ENCODE measurements at regions not wholly inside any gene's neighbourhood (a gene's known extent, or its start where the extent isn't known, plus 50 kb on each side); places are given as distances from the start of the nearest gene placed in this dataset.

DNA sequence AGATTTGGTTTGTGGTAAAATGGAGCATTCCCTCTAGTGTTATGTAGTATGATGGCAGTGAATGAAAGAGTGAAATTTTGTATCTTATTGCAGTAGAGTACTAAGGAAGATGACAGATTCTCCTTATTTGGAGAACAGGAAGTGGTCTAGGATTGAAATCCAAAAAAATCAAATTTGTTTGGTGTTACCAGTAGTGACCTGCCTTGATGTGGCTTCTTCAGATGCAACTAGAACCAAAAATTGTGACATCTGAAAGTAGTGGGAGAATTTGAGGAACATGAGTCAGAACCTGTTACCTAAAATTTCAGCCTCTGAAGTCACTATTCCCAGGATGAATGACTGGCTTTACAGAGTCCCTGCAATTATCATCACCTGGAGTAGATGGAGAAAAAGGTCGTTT lies 165.9 kb downstream of the KLF5 start:
- no peak for DNase-seq

DNA sequence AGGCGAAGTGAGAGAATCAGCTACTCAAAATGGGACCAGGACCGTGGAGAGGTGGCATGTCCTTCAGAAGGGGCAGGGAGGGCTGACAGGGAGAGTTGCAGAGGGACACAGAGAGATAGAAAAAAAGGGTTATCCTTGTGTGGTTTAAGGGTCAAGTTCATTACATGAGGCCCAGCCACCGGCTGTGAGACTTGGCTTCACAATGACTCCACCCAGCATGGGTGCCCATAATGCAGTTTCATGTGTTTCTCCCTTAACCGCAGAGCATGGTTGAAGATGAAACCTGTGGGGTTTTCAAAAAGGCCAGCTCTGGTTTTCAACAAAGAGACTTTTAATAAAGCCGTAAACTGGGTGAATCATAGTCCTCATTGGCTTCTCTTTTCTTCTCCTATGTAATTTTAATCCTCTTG lies 164.6 kb downstream of the KLF5 start:
- DNase-seq: no peak

DNA sequence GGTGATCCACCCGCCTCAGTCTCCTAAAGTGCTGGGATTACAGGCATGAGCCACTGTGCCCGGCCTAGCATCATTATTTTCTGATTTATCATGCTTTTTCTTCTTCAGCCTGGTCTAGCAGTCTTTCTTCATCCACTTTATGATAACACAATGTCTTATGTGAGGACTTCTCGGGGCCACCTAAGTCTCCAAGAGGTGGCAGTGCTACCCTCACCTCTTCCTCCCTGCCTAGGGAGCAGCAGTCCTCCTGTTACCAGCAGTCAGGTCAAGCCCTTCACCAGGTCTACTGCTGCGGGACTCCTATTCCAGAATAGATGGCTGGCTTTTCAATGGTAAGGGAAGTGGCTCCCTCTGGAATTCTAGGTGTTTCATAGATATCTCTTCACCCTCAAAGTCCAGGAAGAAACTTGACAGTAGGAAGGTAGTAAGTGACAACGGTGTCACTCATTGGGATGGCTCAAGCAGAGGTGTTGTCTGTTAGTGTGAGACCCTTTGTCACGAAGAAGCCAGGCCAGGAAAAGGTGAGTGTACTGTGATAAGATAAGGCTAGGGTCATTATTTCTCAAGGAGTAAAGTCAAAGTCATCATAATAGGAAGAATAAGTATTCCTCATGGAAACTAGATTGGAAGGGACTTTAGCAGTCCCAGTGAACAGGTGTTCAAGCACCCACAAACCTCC lies 164.0 kb downstream of the KLF5 start:
- no peak for DNase-seq

DNA sequence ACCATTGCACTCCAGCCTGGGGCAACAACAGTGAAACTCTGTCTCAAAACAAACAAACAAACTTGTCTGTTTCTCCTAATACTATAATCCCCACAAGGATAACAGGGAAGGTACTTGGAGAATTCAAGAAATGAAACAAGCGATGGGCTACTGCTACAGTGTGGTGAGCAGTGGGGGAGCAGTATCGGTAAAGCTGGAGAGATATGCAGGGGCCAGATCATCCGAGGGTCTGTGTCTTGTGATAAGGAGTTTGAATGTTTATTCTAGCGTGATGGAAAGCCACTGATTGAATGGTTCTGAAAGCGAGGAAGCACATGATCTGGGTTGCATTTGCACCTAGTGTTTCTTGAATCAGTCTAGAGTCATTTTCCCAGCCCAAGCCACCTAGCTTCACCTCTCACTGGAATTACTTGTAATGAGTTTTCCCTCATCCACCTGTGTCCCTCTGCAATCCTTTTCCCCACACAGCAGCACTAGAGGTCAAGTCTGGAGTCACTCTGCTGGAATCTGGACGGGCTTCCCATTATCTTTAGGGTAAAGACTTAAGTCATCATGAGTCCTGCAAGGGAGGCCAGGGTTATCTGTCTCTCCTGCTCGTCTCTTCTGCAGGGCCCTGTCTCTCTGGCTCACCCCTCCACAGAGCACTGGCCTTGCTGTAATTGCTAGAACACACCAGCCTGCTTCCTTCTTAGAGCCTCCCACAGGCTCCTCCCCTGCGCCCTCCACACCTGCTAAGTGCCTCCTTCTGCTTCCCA lies 162.3 kb downstream of the KLF5 start:
- no peak for DNase-seq

DNA sequence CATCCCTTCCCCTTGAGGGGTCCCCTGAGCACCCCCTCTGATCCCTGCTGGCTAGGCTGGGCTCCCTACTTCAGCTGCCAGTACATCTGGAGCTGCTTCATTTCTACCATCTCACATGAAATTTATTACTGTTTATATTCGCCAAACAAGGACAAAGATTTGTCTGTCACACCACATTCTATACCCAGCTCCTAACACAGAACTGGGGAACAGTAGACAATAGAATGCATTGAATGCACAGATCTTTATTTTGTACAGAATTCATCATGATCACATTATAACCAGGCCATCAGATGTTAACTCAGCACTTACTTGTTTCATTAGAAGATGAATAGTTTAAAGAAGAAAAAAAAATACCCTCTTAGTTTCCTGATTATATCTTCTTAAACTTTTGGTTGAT lies 159.4 kb downstream of the KLF5 start:
- no peak for DNase-seq

DNA sequence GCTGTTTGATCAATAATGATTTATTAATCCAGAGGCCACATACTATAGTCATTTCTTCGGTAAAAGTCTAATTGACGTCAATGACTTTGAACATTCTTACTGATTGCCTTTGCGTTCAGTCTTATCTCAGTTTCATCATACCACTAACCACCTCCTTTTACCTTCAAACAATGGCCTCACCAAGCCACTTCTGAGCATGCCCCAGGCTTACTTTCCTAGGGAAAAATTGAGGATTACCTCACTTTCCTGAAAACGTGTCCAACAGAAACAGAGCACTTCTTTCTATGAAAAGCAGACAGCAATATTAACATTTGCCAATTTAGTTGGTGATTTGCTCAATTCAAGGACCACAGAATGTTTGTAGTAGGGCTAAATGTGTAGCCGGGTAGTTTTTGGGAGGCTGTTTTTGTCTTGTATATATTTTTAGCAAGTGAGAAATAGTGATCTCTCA lies 157.6 kb downstream of the KLF5 start:
- DNase-seq: no peak

DNA sequence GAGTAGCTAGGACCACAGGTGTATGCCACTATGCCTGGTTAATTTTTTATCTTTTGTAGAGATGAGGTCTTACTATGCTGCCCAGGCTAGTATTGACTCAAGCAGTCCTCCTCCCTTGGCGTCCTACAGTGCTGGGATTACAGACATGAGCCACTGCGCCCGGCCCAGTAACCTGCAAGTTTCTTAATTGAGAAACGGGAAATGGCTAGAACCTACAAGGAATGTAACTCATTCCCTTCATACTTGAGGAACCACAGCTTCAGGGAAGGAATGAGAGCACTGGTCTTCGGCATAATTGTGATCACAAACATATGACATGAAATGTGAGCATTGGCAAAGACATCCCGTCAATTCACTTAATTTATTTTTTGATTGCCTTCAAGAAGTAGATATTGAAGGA lies 157.0 kb downstream of the KLF5 start:
- no peak for DNase-seq

DNA sequence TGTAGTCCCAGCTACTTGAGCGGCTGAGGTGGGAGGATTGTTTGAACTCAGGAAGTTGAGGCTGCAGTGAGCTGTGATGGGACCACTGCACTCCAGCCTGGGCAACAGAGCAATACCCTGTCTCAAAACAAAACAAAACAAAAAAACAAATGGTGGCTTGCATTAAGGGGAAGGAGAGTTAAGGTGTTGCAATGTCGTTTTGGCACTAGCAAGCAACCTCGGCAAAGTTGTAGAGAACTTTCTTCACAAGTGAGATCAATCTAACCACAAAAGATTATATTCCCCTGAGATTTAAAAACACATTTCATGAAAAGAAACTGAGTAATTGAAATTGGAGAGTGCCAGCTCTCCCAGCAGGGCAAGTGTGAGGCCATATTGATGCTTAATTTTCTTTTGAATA lies 153.7 kb downstream of the KLF5 start:
- DNase-seq: no peak

DNA sequence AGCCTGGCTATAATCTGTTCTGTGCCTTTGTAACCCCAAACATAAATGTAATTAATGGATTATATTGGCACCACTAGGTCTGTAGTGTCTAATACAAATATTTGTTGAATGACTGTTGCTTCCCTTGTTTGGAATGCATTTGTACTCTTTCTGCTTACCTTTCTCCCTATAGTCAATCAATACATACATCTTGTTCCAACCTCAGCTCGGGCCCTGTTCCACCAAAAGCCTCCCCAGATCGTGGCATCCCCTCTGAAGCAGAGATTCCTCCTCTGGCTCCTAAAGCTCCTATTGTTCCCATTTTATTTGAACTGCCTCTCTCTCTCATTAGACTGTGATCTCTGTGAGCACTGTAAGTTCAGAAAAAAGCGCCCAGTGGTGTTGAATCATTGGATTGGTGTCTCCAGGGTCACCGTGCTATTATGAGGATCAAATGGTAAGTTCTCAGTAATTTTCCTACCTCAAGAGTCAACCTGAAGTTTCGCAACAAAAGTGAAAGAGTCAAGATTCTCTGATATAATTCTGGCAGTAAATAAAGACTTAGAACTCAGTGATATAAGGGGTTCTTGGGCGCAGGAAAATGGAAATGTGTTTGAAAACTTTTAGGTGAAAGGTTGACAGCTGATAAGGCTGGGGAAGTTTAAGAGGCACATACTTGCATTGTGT lies 151.5 kb downstream of the KLF5 start:
- DNase-seq: no peak

DNA sequence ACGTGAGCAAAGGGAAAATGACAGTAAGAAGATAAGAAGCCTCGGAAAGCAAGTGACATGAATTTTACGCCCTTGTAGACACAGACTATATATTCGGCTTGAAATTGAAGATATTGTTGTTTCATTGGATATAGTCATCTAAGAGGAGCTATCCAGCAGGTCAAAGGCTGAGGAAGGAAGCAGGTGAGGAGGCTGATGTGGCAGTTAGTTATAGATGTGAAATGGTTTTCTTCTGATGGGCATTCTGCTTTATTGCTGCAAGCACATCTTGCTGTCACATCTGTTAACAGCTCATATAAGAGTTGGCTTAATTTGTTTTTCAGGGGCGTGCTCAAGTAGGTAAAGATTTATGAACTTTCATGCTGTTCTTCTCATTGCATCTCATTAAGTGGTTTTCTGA lies 146.1 kb downstream of the KLF5 start:
- no peak for DNase-seq

DNA sequence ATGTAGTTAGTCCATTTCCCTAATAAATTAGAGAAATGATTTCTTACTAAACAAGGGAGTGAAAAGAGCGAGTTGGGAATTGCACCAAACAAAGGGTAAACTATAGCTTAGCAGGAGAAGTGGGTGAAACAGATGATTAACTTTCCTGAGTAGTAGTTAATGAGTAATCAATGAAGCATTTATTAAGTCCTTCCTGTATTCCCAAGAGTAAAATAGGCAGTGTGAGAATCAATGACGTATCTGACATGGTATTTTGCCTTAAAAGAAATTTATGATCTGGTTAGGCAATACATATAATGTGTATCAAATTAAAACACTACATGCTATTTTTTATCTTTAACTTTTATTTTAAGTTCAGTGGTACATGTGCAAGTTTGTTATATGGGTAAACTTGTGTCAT lies 142.8 kb downstream of the KLF5 start:
- no peak for DNase-seq

DNA sequence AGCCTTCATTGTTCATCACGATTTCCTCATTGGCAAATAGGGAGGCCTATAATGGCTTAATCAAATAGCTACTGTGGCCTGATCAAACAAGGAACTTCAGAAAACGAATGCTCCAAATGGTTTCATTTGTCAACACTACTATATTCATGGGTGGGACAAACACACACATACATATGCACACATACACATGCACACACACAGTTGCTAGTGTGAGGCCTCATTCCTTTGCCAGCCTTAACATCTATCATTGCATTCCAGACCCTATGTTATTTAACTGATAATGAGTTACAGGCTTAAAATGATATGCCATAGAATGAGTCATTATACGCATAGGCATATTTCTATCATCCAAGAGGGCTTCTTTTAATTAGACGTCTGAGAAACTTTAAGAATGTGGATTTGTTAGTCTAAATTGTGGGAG lies 140.2 kb downstream of the KLF5 start:
- no peak for DNase-seq

DNA sequence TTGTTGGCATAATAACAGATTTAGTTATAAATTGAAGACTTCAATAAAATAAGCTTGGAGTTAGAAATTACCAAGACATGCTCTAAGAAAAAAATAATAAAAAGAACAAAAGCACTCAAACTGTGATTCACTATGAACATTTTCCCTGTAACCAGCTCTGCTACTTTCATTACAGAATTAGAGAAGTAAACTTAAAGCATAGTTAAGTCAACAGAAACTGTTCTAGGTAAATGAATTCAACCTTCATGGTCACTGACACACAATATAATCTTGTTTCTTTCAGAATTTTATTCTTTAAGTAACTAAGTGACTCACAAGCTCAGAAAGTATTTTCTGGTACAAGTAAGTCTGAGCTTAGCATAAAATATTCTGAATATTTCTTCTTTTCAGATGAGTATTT lies 136.3 kb downstream of the KLF5 start:
- no peak for DNase-seq

DNA sequence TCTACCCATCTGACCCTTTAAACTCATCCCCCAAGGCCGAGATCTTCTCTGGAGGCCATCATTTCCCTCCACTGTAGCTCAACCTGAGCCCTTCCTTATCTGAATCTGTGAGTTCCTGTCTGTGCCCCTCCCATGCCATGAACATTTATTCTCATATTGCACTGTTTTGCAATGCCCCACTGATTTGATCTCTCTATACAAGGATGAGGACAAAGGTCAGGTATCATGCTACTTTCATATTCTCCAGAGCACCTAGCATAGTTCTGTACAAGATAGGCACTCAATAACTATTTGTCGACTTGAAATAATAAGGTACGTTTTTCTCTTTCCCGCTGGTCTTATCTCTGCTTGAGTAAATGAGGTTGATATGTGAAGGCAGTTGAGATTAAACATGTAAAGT lies 135.5 kb downstream of the KLF5 start:
- no peak for DNase-seq

DNA sequence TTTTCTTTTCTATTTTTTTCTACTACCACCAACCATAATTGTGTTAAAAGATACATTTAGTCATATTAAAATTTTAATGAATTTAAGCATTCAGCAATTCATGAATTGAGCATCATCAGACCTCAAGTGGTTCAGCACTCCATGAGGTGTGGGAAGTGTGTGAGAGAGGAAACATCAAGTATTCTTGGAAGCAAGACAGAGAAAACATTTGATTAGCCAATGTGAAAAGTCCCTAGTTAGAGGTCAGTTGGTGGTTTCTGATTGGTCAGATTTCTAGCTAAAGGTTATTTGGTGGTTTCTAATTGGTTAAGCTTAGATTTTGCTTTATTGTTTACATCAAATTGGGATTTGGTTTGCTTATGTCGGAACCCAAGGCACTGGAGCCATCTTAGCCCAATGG lies 134.7 kb downstream of the KLF5 start:
- no peak for DNase-seq

DNA sequence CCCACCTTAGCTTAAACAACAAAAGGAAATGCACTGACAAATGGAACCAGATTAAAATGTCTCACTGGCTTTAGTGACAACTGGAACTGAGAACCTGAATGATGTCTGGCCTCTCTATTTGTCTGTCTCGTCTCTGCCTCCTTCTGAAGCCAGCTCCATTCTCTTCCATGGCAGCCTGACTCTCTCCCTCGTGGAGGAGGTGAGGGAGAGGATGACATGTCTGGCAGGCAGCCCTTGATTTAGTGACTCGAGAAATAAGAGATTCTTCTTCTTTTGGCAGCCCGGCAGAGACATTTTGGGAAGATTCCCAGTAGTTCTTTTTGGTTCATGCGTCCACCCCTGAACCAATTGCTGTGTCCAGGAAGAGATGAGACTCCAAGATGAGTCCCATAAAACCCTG lies 131.7 kb downstream of the KLF5 start:
- no peak for DNase-seq

DNA sequence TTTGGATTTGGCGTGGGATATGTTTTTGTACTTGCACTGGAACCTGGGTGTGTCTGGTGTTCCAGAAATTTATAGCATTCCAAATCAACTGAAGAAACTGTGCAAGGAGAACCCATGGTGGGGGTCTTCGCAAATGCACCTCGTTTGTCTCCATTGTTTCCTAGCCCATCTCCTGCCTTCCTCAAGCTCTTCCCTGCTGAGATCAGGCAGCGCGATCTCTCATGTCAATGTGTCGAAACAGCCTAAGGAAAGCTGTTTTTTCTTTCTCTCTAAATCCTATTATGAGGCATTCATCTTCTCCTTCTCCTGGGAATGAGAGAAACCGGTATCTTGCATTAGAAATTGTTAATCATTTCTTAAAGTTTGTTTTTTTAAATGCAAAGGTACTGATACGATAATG lies 131.0 kb downstream of the KLF5 start:
- no peak for DNase-seq

DNA sequence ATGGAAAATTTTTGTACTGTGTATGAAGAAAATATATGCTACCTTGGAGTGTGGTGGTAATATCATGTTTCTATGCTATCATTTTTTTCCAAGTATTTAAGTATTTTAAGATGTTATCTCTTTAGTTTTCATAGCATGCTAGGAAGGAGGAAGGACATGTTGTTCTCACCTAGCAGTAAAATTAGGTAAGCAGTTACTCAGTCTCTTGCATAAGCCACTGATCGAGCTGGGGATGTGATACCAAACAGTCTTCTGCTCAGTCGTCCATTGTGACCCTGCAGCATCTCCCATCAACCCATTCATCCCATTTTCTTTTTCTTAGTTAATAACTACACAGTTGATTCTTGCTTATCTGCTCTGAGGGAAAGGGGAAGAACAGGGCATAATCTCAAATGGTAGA lies 130.6 kb downstream of the KLF5 start:
- DNase-seq: no peak

DNA sequence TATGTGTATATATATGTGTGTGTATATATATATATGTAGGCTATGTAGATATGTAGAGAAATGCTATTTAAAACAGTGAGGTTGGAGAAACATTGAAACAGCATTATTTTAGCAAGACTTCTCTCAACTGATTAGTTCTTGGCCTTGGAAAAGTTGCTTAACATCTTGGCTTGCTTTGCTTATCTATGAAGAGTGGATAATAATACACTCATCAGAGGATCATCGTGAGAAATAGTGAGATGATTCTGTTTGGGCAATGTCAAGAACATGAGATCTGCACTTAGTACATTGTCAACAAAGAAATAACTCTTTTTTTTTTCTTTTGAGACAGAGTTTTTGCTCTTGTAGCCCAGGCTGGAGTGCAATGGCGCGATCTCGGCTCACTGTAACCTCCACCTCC lies 128.3 kb downstream of the KLF5 start:
- no peak for DNase-seq

DNA sequence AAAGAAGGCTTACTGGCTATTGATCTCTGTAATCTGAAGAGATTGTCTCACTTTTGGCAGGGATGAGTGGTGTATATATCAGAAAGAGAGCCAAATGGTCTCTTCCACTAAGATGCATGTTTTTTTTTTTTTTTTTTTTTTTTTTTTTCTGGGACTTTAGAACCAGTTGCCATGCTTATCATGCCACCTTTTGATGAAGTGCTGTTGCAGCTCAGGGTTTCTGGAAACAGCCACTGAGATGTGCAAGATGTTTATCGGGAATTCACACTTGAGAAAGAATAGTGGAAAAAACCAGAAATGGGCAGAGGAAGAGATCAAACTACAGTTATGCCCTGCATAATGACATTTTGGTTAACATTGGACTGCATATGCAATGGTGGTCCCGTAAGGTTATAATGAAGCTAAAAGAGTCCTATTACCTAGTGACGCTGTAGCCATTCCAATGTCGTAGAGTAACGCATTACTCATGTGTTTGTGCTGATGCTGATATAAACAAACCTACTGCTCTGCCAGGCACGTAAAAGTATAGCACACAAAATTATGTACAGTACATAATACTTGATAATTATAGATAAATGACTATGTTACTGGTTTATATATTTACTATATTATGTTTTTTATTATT lies 121.0 kb downstream of the KLF5 start:
- DNase-seq: no peak

DNA sequence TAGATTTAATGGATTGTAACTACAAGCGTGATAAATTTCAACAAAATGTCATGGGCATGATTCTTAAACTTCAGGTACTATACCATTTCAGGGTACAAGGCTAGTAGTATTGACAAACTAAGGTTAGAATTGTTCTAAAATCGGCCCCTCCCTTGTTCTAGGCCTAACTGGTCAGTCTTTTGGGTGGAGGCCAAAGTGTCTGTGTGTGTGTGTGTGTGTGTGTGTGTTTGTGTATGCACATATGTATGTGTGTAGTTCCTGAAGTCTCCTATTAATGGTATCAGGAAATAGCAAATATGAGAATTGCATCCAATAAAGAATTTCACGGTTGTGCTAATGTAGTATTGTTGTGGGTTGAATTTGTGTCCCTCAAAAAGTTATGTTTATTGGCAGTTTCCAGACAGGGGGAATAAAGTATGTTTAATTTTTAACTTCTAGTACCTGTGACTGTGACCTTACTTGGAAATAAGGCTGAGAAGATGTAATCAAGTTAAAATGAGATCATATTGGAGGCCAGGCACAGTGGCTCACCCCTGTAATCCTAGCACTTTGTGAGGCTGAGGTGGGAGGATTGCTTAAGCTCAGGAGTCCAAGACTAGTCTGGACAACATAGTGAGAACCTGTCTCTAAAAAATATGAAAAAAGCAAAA lies 119.2 kb downstream of the KLF5 start:
- DNase-seq: no peak

DNA sequence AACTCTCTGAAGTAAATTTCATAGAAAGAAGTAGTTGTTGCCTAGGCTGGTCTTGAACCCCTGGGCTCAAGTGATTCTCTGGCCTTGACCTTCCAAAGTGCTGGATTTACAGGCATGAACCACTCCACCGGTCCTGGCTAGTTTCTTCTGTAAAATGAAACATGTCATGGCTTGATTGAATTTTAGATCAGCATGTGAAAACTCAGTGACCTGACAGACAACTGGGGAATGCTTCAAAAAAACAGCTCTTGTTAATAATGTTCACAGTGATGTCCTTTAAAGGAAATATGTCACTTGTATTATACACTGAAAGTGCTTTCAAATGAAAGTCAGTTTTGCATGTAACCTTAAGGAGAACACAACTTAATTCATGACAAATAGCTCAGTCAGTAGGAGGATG lies 118.2 kb downstream of the KLF5 start:
- DNase-seq: no peak

DNA sequence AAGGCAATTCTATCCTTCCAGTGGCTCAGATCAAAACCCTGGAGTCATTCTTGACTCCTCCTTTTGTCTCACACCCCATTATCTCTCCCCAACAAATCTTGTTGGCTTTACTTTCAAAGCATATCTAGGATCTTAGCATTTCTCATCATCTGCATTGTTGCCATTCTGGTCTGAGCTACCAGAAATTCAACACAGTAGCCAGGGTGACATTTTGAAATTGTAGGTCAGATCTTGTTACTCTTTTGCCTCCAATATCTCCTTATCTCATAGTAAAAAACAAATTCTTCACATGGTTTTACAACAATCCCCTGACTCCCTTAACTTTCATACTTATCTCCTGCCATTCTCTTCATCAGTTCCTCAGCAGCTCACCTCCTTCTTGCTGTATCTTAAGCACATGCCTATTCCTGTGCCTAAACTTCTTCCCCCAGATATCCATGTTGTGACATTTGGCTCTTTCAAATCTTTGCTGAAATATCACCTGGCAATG lies 115.8 kb downstream of the KLF5 start:
- DNase-seq: no peak

All from NCI-H1048 (cell line).